Sigmoid colon (tissue), 6 donors: ENCODE measurements at regions not wholly inside any gene's neighbourhood (a gene's known extent, or its start where the extent isn't known, plus 50 kb on each side); places are given as distances from the start of the nearest gene placed in this dataset.
A peak's percentile ranks its signal among the peaks of the same experiment; 100 is the strongest.
"Not testable (repeated sequence)": the region's sequence is repeated elsewhere in the genome, so short reads cannot be mapped to it uniquely, and the experiment has no call there.

Experiments used
- DNase-seq: peaks from one replicate; pipeline ENCODE4 v3.0.0-alpha.2; 2019
- H3K27ac ChIP-seq, 4 donors: fragments of 200-600 bp; sonication (generic); one replicate each; pipeline ENCODE4 v1.5.1; 2016 to 2019; ENCODE audit warnings: mild to moderate bottlenecking in 1 of 4
- H3K27me3 ChIP-seq, 3 donors: fragments of 200-600 bp; sonication (generic); one replicate each; pipeline ENCODE4 v1.5.1; 2019; ENCODE audit warnings: mild to moderate bottlenecking in 1 of 3
- H3K36me3 ChIP-seq, 4 donors: fragments of 200-600 bp; sonication (generic); one replicate each; pipeline ENCODE4 v1.5.1; 2016 to 2019
- H3K4me1 ChIP-seq, 4 donors: fragments of 200-600 bp; sonication (generic); one replicate each; pipeline ENCODE4 v1.5.1; 2017 to 2019
- H3K4me3 ChIP-seq, 4 donors: fragments of 200-600 bp; sonication (generic); one replicate each; pipeline ENCODE4 v1.5.1; 2017 to 2019; ENCODE audit warnings: mild to moderate bottlenecking in 2 of 4, moderate library complexity in 1 of 4
- H3K9me3 ChIP-seq, 4 donors: fragments of 200-600 bp in 3 of 4; sonication (generic) in 3 of 4; one replicate each; pipeline versions ENCODE4 v1.5.1 to v1.6.1; 2013 to 2019
- WGBS, 2 donors: extraction: QIAGEN DNeasy Blood & Tissue Kit; methylation state at CpG; one replicate each; pipeline ENCODE4 v1.1.7; 2013; 5-methylcytosine and 5-hydroxymethylcytosine counted together
- intact Hi-C: fragments of 100-400 bp; cut with DNase I; formaldehyde crosslinking; loops from one replicate; pipeline ENCODE4 v1.15.1; 2023
- donor health status: healthy with polysubstance abuse.
- donor health status: healthy.

- peak; percentile 8 for DNase-seq
- H3K9me3 ChIP-seq, H3K4me3 ChIP-seq, H3K27me3 ChIP-seq, H3K4me1 ChIP-seq, H3K36me3 ChIP-seq, H3K27ac ChIP-seq, intact Hi-C loops: not testable (repeated sequence)
- WGBS, 2 donors, result 48 to 61% methylated on average over 5 of the region's 5 CpGs
Observed at GRCh38 chr5:181473483-181473882, 106.4 kb downstream of the OR4F3 start.
